PC-9 (cell line): ENCODE measurements at regions not wholly inside any gene's neighbourhood (a gene's known extent, or its start where the extent isn't known, plus 50 kb on each side); places are given as distances from the start of the nearest gene placed in this dataset.

Source experiments
- BruUV-seq: library from RNA; stranded (reverse); fragments of 400-500 nt; replicated peaks from 2 replicates; lab custom pipeline; 2021; lab: Mats Ljungman, UMichigan
- CTCF ChIA-PET: fragments of 300-600 bp; sonication (Branson Sonifier 250); formaldehyde crosslinking; loops from one replicate; lab custom pipeline; 2022; ENCODE audit warnings: antibody characterized with exemption; lab: Charles Lee
- POLR2A ChIA-PET: fragments of 300-600 bp; sonication (Branson Sonifier 250); formaldehyde crosslinking; loops from one replicate; lab custom pipeline; 2022; ENCODE audit warnings: antibody characterized with exemption; ENCODE audit not compliant: unreplicated experiment; lab: Charles Lee
- DNase-seq, 2 experiments: peaks; one replicate each; pipeline versions ENCODE4 v3.0.0 to v3.0.0-alpha.2; 2015 to 2022; ENCODE audit warnings: mixed read lengths in 1 of 2
- H2AFZ ChIP-seq: fragments of 200-600 bp; sonication (generic); 2 replicates; pipeline ENCODE4 v1.8.1; 2017; ENCODE audit warnings: antibody characterized with exemption
- H3F3A ChIP-seq: fragments of 200-600 bp; sonication (generic); 2 replicates; pipeline ENCODE4 v1.8.1; 2017; ENCODE audit warnings: antibody characterized with exemption, mild to moderate bottlenecking, low read depth; ENCODE audit not compliant: insufficient read depth
- H3K27ac ChIP-seq: fragments of 200-600 bp; sonication (generic); 2 replicates; pipeline ENCODE4 v1.6.1; 2016; ENCODE audit warnings: mixed run types
- H3K27me3 ChIP-seq: fragments of 200-600 bp; sonication (generic); 2 replicates; pipeline ENCODE4 v1.6.1; 2016; ENCODE audit warnings: low read depth, mixed run types; ENCODE audit not compliant: insufficient read depth
- H3K36me3 ChIP-seq: fragments of 200-600 bp; sonication (generic); 2 replicates; pipeline ENCODE4 v1.6.1; 2016; ENCODE audit warnings: low read depth, mixed run types
- H3K4me1 ChIP-seq: fragments of 200-600 bp; sonication (generic); replicated peaks from 2 replicates; pipeline ENCODE4 v1.6.1; 2016; ENCODE audit warnings: mixed run types; ENCODE audit not compliant: insufficient read depth
- H3K4me2 ChIP-seq: fragments of 200-600 bp; sonication (generic); 2 replicates; pipeline ENCODE4 v1.6.1; 2017; ENCODE audit warnings: mixed run types
- H3K4me3 ChIP-seq: fragments of 200-600 bp; sonication (generic); 2 replicates; pipeline ENCODE4 v1.6.1; 2016; ENCODE audit warnings: mixed run types
- H3K79me2 ChIP-seq: fragments of 200-600 bp; sonication (generic); 2 replicates; pipeline ENCODE4 v1.6.1; 2017; ENCODE audit warnings: low read depth, mixed run types
- H3K9me2 ChIP-seq: fragments of 200-600 bp; sonication (generic); 2 replicates; pipeline ENCODE4 v1.8.1; 2017; ENCODE audit warnings: mild to moderate bottlenecking; ENCODE audit not compliant: insufficient read depth
- H3K9me3 ChIP-seq: fragments of 200-600 bp; sonication (generic); 2 replicates; pipeline ENCODE4 v1.8.1; 2016; ENCODE audit warnings: low read depth; ENCODE audit not compliant: insufficient read depth
- H4K20me1 ChIP-seq: fragments of 200-600 bp; sonication (generic); 2 replicates; pipeline ENCODE4 v1.8.1; 2017; ENCODE audit not compliant: insufficient read depth
- CTCF ChIP-seq: fragments of 200-600 bp; sonication (generic); conservative IDR thresholded peaks from 2 replicates; pipeline ENCODE4 v1.6.1; 2017; ENCODE audit warnings: mixed run types, antibody characterized with exemption, mild to moderate bottlenecking, moderate library complexity
- EZH2 ChIP-seq: fragments of 200-600 bp; sonication (generic); IDR thresholded peaks from 2 replicates; pipeline ENCODE4 v1.8.0; 2017; ENCODE audit warnings: antibody characterized with exemption, low read depth
- intact Hi-C: fragments of 100-400 bp; cut with micrococcal nuclease; formaldehyde crosslinking; loops from one replicate; pipeline ENCODE4 v1.10.0; 2022; ENCODE audit not compliant: unreplicated experiment

GRCh38 chr4:1488831-1489638, 82.8 kb upstream of the NKX1-1 start:
- intact Hi-C loops, result no loop called here
- no peaks in the 10 kb centered on the region for H3F3A ChIP-seq
- no peaks in the 10 kb centered on the region for H3K9me2 ChIP-seq
- H3K4me2 ChIP-seq, result no peak overlapping the region
- no peak overlapping the region for H3K4me3 ChIP-seq
- no peak overlapping the region for H2AFZ ChIP-seq
- CTCF ChIA-PET, result no interaction called here
- TF ChIP-seq CTCF (no peak), EZH2 (no peak)
- no peaks in the 10 kb centered on the region for H4K20me1 ChIP-seq
- no peaks in the 10 kb centered on the region for H3K4me1 ChIP-seq
- H3K79me2 ChIP-seq, result no peaks in the 10 kb centered on the region
- POLR2A ChIA-PET, result no interaction called here
- H3K27ac ChIP-seq, result no peak overlapping the region
- H3K27me3 ChIP-seq, result peaks cover 83% of the 10 kb centered on the region
- H3K9me3 ChIP-seq, result peaks cover 12% of the 10 kb centered on the region; the same call in 1 of the 2 replicates
- BruUV-seq, result no TSS peak
- DNase-seq, result no peak
- no peaks in the 10 kb centered on the region for H3K36me3 ChIP-seq

- ChIA-PET POLR2A (no interaction called here), CTCF (no interaction called here)
- Histone ChIP-seq H3K27ac (no peak overlapping the region), H3K9me2 (no peaks in the 10 kb centered on the region), H3K4me3 (no peak overlapping the region), H3K36me3 (no peaks in the 10 kb centered on the region), H3K27me3 (peaks cover 77% of the 10 kb centered on the region), H4K20me1 (no peaks in the 10 kb centered on the region), H3K4me2 (no peak overlapping the region), H3K9me3 (peaks cover 12% of the 10 kb centered on the region; the same call in 1 of the 2 replicates), H3K4me1 (no peaks in the 10 kb centered on the region), H3F3A (no peaks in the 10 kb centered on the region), H3K79me2 (no peaks in the 10 kb centered on the region), H2AFZ (no peak overlapping the region)
- TF ChIP-seq CTCF, result no peak
- TF ChIP-seq EZH2, result no peak
- intact Hi-C loops, result no loop called here
- no TSS peak for BruUV-seq
- DNase-seq, result no peak
Measured at GRCh38 chr4:1488357-1488756, 82.1 kb upstream of the NKX1-1 start.

- POLR2A ChIA-PET, result no interaction called here
- BruUV-seq, result no TSS peak
Measured at GRCh38 chr4:1487761-1488160, 81.5 kb upstream of the NKX1-1 start.

More at GRCh38 chr4:1487761-1488160, 81.5 kb upstream of the NKX1-1 start:
- H4K20me1 ChIP-seq, result no peaks in the 10 kb centered on the region
- intact Hi-C loops, result no loop called here
- H3F3A ChIP-seq, result no peaks in the 10 kb centered on the region
- no peak overlapping the region for H3K4me2 ChIP-seq
- no peak for DNase-seq
- H2AFZ ChIP-seq, result no peak overlapping the region
- no peak overlapping the region for H3K4me3 ChIP-seq
- H3K4me1 ChIP-seq, result no peaks in the 10 kb centered on the region
- H3K27ac ChIP-seq, result no peak overlapping the region
- H3K9me3 ChIP-seq, result peaks cover 12% of the 10 kb centered on the region; the same call in 1 of the 2 replicates
- peaks cover 74% of the 10 kb centered on the region for H3K27me3 ChIP-seq
- H3K9me2 ChIP-seq, result no peaks in the 10 kb centered on the region
- TF ChIP-seq CTCF (no peak), EZH2 (no peak)
- CTCF ChIA-PET, result no interaction called here
- H3K79me2 ChIP-seq, result no peaks in the 10 kb centered on the region
- H3K36me3 ChIP-seq, result no peaks in the 10 kb centered on the region
